ENCODE measurements at regions not wholly inside any gene's neighbourhood (a gene's known extent, or its start where the extent isn't known, plus 50 kb on each side); places are given as distances from the start of the nearest gene placed in this dataset.

DNA sequence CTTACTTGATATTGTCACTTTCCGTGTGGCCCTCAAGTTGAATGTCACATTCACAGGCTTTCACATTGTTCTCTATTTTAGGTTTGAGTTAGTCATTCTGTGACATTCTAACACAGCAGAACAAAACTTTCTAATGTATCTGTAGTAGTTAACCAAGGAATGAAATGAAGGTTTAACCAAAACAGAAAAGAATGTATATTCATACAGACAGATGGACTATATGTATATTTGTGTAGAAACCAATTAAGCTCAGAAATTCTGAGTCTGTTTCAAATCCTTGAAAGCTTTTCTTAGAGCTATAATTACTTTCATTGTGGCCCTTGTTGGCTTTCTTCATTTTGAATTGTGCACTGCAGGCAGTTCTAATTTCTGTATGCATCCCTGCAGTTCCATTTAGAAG is 654.7 kb downstream of the LRRC70 start:
- TF ChIP-seq, protein P1, sequence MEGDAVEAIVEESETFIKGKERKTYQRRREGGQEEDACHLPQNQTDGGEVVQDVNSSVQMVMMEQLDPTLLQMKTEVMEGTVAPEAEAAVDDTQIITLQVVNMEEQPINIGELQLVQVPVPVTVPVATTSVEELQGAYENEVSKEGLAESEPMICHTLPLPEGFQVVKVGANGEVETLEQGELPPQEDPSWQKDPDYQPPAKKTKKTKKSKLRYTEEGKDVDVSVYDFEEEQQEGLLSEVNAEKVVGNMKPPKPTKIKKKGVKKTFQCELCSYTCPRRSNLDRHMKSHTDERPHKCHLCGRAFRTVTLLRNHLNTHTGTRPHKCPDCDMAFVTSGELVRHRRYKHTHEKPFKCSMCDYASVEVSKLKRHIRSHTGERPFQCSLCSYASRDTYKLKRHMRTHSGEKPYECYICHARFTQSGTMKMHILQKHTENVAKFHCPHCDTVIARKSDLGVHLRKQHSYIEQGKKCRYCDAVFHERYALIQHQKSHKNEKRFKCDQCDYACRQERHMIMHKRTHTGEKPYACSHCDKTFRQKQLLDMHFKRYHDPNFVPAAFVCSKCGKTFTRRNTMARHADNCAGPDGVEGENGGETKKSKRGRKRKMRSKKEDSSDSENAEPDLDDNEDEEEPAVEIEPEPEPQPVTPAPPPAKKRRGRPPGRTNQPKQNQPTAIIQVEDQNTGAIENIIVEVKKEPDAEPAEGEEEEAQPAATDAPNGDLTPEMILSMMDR (IDR thresholded peaks at IDR 0.05; ENCODE audit: low read length): no peak
- no peak for TF ChIP-seq EZH2phosphoT487 (IDR thresholded peaks at IDR 0.05; ENCODE audit: low read length)
